Mucosa of descending colon (tissue), 3 donors: ENCODE measurements at regions not wholly inside any gene's neighbourhood (a gene's known extent, or its start where the extent isn't known, plus 50 kb on each side); places are given as distances from the start of the nearest gene placed in this dataset.

ENCODE experiments used
- ATAC-seq: fragments of 200-7000 bp; cut with Tn5 transposase; one replicate; pipeline ENCODE4 v1.9.1; 2020; ENCODE audit warnings: mild to moderate bottlenecking, moderate library complexity
- DNase-seq, 3 donors: peaks; one replicate each; pipeline ENCODE4 v3.0.0-alpha.2; 2020
- H3K36me3 ChIP-seq: fragments of 200-600 bp; one replicate; pipeline ENCODE4 v1.8.0; 2021; ENCODE audit warnings: low read depth, mild to moderate bottlenecking
- H3K4me1 ChIP-seq: fragments of 200-600 bp; one replicate; pipeline ENCODE4 v1.8.0; 2021; ENCODE audit warnings: low read depth, mild to moderate bottlenecking
- H3K4me3 ChIP-seq: fragments of 200-600 bp; one replicate; pipeline ENCODE4 v1.8.0; 2021; ENCODE audit warnings: mild to moderate bottlenecking
- H3K9me3 ChIP-seq: fragments of 200-600 bp; one replicate; pipeline ENCODE4 v1.8.0; 2021; ENCODE audit warnings: mild to moderate bottlenecking
- intact Hi-C, 2 donors: fragments of 100-400 bp; cut with DNase I in 1 of 2; cut with micrococcal nuclease in 1 of 2; formaldehyde crosslinking; loops; one replicate each; pipeline versions ENCODE4 v1.11.0 to v1.11.1; 2022; cut with DNase I, micrococcal nuclease
- TF ChIP-seq, protein P1 (sequence below): fragments of 200-600 bp; IDR thresholded peaks from one replicate; pipeline ENCODE4 v1.8.0; 2022; ENCODE audit warnings: antibody characterized with exemption, mild to moderate bottlenecking
- donor health status: DM: no; HTN: no; CAD: no; lungs with moderate emphysema.
- donor health status: DM: no; HTN: no; CAD: no.
- donor health status: DM: no; HTN: yes; CAD: no.

DNA sequence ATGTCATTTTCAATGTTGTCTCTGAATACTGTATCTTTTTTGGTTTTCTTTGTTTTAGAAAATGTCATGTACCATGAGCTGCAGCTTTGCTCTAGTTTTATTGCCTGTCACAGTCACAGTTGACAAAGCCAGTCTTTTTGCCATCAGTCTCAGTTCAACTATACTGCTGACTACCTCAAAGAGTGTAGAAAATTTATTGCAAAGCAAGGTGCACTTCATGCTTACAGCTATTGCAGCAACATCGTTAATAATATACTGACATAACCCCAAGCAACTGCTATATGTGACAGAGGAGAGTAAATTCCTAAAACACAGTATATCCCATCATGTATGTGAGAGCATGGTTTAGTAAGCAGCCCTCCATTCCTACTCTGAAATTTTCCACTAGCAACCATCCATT lies 2022.3 kb downstream of the ARAP2 start:
- intact Hi-C loops, result no loop called here
- no peaks in the 10 kb centered on the region for H3K36me3 ChIP-seq
- no peaks in the 10 kb centered on the region for H3K4me1 ChIP-seq
- ATAC-seq (no peak), DNase-seq (no peak)
- no peak overlapping the region for H3K4me3 ChIP-seq
- TF ChIP-seq, protein P1, sequence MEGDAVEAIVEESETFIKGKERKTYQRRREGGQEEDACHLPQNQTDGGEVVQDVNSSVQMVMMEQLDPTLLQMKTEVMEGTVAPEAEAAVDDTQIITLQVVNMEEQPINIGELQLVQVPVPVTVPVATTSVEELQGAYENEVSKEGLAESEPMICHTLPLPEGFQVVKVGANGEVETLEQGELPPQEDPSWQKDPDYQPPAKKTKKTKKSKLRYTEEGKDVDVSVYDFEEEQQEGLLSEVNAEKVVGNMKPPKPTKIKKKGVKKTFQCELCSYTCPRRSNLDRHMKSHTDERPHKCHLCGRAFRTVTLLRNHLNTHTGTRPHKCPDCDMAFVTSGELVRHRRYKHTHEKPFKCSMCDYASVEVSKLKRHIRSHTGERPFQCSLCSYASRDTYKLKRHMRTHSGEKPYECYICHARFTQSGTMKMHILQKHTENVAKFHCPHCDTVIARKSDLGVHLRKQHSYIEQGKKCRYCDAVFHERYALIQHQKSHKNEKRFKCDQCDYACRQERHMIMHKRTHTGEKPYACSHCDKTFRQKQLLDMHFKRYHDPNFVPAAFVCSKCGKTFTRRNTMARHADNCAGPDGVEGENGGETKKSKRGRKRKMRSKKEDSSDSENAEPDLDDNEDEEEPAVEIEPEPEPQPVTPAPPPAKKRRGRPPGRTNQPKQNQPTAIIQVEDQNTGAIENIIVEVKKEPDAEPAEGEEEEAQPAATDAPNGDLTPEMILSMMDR, result no peak
- H3K9me3 ChIP-seq, result peaks cover 39% of the 10 kb centered on the region

DNA sequence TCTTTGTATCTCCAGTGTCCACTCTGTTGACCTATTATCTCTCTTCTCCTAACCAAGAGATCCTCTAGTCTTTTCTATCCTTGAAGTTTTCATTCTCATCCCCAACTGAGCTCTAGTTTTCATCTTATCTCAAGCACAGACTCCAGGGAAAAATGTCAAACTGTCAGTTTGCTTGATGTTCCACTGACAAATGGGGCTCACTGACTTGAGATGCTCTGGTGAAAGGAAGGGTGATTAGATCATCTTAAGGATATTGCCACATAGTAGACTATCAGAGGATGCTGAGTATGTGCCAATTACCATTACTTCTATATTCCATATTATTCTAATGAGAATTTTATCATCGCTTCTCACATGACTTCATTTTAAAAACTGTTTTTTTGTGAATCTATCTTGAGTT lies 2008.2 kb downstream of the ARAP2 start:
- no peak for ATAC-seq
- intact Hi-C loops, result no loop called here
- Histone ChIP-seq H3K4me1 (no peaks in the 10 kb centered on the region), H3K9me3 (peaks cover 33% of the 10 kb centered on the region), H3K36me3 (no peaks in the 10 kb centered on the region), H3K4me3 (no peak overlapping the region)
- TF ChIP-seq, protein P1, result no peak
- no peak for DNase-seq

DNA sequence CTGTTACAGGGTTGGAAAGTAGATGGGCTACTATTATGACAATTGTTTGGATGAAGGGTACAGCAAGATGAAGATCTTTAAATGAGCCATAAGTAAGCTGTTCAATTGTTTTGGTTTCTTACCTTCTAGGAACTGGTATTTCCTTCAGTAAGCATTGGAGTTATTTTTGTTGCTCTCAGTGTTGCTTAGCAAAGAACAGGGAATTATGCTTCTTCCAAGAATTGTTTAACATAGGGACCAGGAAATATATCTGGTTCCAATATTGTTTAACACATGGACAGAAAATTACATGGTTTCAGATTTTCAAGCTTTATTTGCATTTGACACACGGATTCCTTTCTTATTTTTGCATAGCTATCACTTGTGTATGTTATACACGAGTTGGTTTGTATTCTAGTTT lies 1999.0 kb downstream of the ARAP2 start:
- DNase-seq (no peak), ATAC-seq (no peak)
- intact Hi-C loops, result no loop called here

DNA sequence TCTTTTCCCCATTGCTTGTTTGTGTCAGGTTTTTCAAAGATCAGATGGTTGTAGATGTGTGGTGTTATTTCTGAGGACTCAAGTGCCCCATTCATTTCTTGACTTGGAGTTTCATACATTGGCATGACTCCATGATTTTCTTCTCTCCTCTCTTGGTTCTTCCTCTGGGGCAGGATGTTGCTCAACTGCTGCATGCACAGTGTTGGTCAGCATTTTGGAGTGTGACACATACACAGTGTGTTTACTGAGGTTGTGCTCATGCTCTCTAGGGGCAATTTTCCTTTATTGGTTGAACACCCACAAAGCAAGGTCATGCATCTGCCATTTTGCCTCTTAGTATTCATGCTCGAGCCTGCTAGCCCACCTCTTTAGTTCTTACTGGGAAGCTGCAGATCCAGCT lies 1993.8 kb downstream of the ARAP2 start:
- Histone ChIP-seq H3K4me1 (no peaks in the 10 kb centered on the region), H3K36me3 (no peaks in the 10 kb centered on the region), H3K4me3 (no peak overlapping the region), H3K9me3 (peaks cover 37% of the 10 kb centered on the region)
- DNase-seq (no peak), ATAC-seq (no peak)
- intact Hi-C loops, result no loop called here
- TF ChIP-seq, protein P1, result no peak

More for the DNA sequence above, 1999.0 kb downstream of the ARAP2 start:
- H3K9me3 ChIP-seq, result peaks cover 16% of the 10 kb centered on the region
- TF ChIP-seq, protein P1, result no peak
- no peak overlapping the region for H3K4me3 ChIP-seq
- no peaks in the 10 kb centered on the region for H3K4me1 ChIP-seq
- H3K36me3 ChIP-seq, result no peaks in the 10 kb centered on the region

DNA sequence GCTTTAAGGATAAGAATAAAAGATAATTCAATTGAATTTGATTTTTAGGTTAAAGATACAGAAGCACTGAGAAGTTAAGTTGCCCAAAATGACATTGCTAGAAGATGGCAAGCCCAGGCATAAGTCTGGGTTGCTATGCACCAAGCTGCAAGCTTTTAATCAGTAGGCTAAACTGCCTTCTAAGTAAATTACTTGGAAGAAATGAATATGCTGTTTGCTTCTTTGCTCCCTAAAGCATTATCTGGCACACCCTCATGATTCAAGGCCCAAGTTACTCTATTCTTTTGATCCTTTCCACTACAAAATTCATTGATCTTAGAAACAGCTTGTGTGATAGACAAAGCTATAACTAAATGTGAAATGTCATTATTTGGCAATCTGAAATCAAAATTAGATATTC lies 1991.1 kb downstream of the ARAP2 start:
- no peaks in the 10 kb centered on the region for H3K36me3 ChIP-seq
- no peaks in the 10 kb centered on the region for H3K4me1 ChIP-seq
- intact Hi-C loops, result no loop called here
- ATAC-seq (no peak), DNase-seq (no peak)
- no peak overlapping the region for H3K4me3 ChIP-seq
- peaks cover 43% of the 10 kb centered on the region for H3K9me3 ChIP-seq
- TF ChIP-seq, protein P1, result no peak

DNA sequence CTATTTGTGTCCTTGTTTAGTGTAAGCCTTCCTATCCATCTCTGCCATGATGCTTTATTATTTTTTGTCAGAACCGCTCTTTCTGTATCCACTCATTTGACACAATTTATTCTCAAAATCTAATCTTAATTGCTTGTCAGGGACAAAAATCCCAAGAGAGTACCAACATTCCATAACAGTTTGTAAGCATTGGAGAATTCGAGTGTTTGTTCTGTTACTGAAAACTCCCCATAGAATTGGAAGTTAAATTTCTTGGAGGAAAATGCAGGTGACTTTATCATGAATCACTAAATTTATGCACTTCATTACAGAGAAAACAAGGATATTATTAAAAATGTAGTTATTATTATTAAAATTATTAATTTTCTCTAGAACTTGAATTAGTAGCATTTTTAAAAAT lies 1986.1 kb downstream of the ARAP2 start:
- no peaks in the 10 kb centered on the region for H3K36me3 ChIP-seq
- TF ChIP-seq, protein P1, result no peak
- DNase-seq, result no peak
- H3K4me1 ChIP-seq, result no peaks in the 10 kb centered on the region
- ATAC-seq, result no peak
- intact Hi-C loops, result no loop called here
- peaks cover 43% of the 10 kb centered on the region for H3K9me3 ChIP-seq
- H3K4me3 ChIP-seq, result no peak overlapping the region
